ENCODE measurements at regions not wholly inside any gene's neighbourhood (a gene's known extent, or its start where the extent isn't known, plus 50 kb on each side); places are given as distances from the start of the nearest gene placed in this dataset.

DNA sequence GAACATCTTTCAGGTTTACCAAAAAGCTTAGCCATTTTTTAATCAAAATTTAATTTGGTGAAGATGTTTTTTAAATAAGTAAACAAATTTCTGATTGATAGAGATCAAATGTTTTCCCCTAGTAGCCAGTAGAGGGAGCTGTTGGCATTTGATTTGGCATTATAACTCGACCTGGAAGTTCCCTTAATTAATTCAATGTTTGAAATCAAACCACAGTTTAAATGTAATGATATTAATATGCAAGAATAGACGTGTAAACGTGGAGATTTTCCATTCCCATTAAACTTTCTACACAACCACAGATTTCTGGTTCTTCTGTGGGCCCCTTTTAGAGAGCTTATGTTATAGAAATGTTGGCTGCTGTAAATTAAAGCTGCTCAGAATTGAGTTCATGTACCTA lies 148.1 kb upstream of the MPDZ start:
- TF ChIP-seq POLR2AphosphoS5 (IDR thresholded peaks at IDR 0.05) (no peak), POLR2A (IDR thresholded peaks at IDR 0.05) (no peak)
